ENCODE measurements at regions not wholly inside any gene's neighbourhood (a gene's known extent, or its start where the extent isn't known, plus 50 kb on each side); places are given as distances from the start of the nearest gene placed in this dataset.

DNA sequence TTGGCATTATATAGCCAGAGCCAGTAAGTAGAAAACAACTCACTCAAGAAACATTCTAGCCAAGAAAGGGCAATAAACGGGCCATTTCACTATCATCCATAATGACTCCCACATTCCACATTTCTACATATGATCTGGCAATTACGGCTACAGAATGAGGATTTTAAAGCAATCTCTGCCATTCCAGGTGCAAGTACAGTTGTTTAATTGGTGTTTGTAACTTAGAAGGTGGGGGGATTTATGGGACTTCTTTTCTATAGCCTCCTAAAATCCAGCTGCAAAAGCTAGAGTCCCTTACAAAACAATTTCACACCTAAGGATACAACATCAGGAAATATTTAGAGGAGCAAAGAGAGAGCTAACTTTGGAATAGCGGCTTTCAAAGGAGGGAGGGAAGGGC lies 295.4 kb upstream of the RORA start:
- no peaks in the 10 kb centered on the region for H4K20me1 ChIP-seq
- H3K27me3 ChIP-seq = no peaks in the 10 kb centered on the region
- H3K4me2 ChIP-seq = peak overlapping the region in 10 of 11 experiments; percentile 12 to 88 (median 75); a peak in 19 of 22 replicates
- H3K4me3 ChIP-seq = peak overlapping the region in 2 of 10 experiments; percentile 18 to 42; a peak in 3 of 20 replicates
- peak overlapping the region in 7 of 11 experiments; percentile 8 to 63 (median 52); a peak in 11 of 22 replicates for H3K27ac ChIP-seq
- H3K9me3 ChIP-seq (replicated peaks in 1 of 11) = no peaks in the 10 kb centered on the region
- peaks cover 30 to 92% (median 89%) of the 10 kb centered on the region in 10 experiments for H3K4me1 ChIP-seq
- no peaks in the 10 kb centered on the region for H3K36me3 ChIP-seq
- peak overlapping the region in 3 of 11 experiments; percentile 7 to 48 (median 10); a peak in 3 of 22 replicates for H3K9ac ChIP-seq
- TF ChIP-seq Cebpa-rat (IDR thresholded peaks at IDR 0.05) = no peak

DNA sequence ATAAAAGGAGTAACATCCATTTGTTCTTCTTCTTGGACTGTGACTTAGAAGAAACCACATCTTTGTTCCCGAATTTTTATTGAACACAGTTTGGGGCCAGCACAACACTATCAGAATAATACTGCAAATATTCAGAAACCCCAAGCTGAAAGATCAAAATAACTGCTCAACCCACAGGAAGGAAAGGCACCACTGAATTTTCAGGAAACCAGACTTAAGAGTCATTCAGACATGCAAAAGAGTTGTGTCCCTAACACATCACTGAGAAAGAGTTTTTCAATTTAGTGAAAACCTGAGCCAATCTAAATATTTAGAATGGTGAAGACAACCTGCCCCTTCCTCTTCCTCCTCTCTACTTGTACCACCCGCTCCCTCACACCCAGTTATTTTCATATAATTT lies 295.0 kb upstream of the RORA start:
- H3K9me3 ChIP-seq (replicated peaks in 1 of 11) = no peaks in the 10 kb centered on the region
- H3K9ac ChIP-seq = peak overlapping the region in 3 of 11 experiments; percentile 7 to 48 (median 10); a peak in 4 of 22 replicates
- peak overlapping the region in 2 of 10 experiments; percentile 18 to 42; a peak in 3 of 20 replicates for H3K4me3 ChIP-seq
- H3K27me3 ChIP-seq = no peaks in the 10 kb centered on the region
- no peaks in the 10 kb centered on the region for H4K20me1 ChIP-seq
- TF ChIP-seq Cebpa-rat (IDR thresholded peaks at IDR 0.05) = no peak
- peak overlapping the region in 7 of 11 experiments; percentile 8 to 63 (median 52); a peak in 10 of 22 replicates for H3K27ac ChIP-seq
- H3K4me2 ChIP-seq = peak overlapping the region in 10 of 11 experiments; percentile 12 to 88 (median 75); a peak in 20 of 22 replicates
- no peaks in the 10 kb centered on the region for H3K36me3 ChIP-seq
- H3K4me1 ChIP-seq = peaks cover 29 to 88% (median 85%) of the 10 kb centered on the region in 10 experiments

DNA sequence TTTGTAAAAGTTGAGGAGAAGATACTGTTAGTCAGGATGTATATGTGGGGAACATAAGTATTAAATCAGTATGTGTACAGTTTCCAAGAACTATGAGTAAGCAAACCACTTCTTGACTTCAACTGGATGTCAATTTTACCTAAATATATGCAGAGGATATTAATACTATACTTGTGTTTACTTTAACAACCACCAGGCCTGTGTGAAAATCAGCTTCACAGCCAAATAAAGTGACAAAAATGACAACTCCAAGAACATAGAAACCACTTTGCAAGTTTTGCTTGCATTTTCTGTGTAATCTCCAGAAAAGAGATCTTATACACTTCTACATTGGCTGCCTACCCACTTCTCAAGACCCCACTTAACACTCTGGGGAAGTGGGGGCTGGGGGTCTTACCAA lies 293.3 kb upstream of the RORA start:
- Histone ChIP-seq H3K9me3 (replicated peaks in 1 of 11) (no peaks in the 10 kb centered on the region), H3K4me3 (no peak overlapping the region), H3K36me3 (no peaks in the 10 kb centered on the region), H4K20me1 (no peaks in the 10 kb centered on the region), H3K4me2 (peak overlapping the region in 9 of 11 experiments; percentile 4 to 88 (median 77); a peak in 16 of 22 replicates), H3K9ac (no peak overlapping the region), H3K27me3 (no peaks in the 10 kb centered on the region), H3K27ac (peak overlapping the region in 4 of 11 experiments; percentile 1 to 63 (median 59); a peak in 5 of 22 replicates), H3K4me1 (peaks cover 12 to 71% (median 68%) of the 10 kb centered on the region in 10 experiments)
- no peak for TF ChIP-seq Cebpa-rat (IDR thresholded peaks at IDR 0.05)

DNA sequence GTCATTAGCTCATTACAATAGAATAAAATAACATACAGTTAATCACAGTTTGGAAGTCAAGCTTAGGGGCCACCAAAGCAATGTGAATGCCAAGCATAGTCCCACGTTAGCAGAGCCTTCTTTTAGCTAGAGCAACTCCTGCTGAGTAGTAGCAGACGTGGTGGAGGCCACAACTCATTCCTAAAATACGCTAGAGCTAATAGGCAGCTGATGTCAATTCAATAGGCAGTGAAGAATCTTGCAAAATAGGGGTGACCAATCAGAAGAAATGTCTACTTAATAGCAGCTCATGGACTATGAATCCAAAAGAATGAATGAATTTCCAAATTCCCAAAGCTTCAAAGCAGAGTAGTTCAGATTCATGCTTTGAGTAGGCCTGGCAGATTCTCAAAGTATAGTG lies 292.9 kb upstream of the RORA start:
- H4K20me1 ChIP-seq = no peaks in the 10 kb centered on the region
- no peak overlapping the region for H3K9ac ChIP-seq
- no peak overlapping the region for H3K4me3 ChIP-seq
- H3K4me2 ChIP-seq = peak overlapping the region in 9 of 11 experiments; percentile 4 to 88 (median 77); a peak in 16 of 22 replicates
- no peak for TF ChIP-seq Cebpa-rat (IDR thresholded peaks at IDR 0.05)
- H3K4me1 ChIP-seq = peaks cover 12 to 67% (median 64%) of the 10 kb centered on the region in 10 experiments
- peak overlapping the region in 1 of 11 experiments; percentile 60; a peak in 1 of 22 replicates for H3K27ac ChIP-seq
- no peaks in the 10 kb centered on the region for H3K36me3 ChIP-seq
- no peaks in the 10 kb centered on the region for H3K27me3 ChIP-seq
- H3K9me3 ChIP-seq (replicated peaks in 1 of 11) = 0 out of 22 replicates have a peak, but pooled peaks cover 0 to 2% (median 0%) of the 10 kb centered on the region in 11 experiments

DNA sequence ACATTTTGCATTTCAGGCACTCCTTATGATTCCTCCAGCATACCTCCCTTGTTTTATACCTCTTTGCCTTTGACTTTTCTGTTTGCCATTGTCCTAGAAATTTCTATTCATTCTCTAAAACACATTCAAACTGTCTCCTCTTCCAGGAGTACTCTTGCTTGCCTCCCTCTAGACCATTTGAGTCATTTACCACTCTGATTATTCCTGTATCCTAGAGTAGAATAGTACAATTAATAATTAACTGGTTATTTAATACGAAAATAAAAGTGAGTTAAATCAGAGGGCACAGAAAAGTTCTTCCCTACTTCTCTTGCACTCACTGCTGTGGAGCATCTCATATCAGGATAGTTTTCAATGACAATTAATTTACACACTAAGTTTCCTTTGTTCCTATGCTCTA lies 290.2 kb upstream of the RORA start:
- Histone ChIP-seq H3K4me1 (peaks cover 8 to 40% (median 37%) of the 10 kb centered on the region in 10 experiments), H3K27me3 (no peaks in the 10 kb centered on the region), H3K36me3 (no peaks in the 10 kb centered on the region), H3K9ac (no peak overlapping the region), H3K4me3 (no peak overlapping the region), H3K27ac (no peak overlapping the region), H3K9me3 (replicated peaks in 1 of 11) (peaks cover 0 to 13% (median 0%) of the 10 kb centered on the region in 11 experiments; a peak in 2 of 22 replicates), H4K20me1 (no peaks in the 10 kb centered on the region), H3K4me2 (no peak overlapping the region)
- TF ChIP-seq Cebpa-rat (IDR thresholded peaks at IDR 0.05) = no peak

DNA sequence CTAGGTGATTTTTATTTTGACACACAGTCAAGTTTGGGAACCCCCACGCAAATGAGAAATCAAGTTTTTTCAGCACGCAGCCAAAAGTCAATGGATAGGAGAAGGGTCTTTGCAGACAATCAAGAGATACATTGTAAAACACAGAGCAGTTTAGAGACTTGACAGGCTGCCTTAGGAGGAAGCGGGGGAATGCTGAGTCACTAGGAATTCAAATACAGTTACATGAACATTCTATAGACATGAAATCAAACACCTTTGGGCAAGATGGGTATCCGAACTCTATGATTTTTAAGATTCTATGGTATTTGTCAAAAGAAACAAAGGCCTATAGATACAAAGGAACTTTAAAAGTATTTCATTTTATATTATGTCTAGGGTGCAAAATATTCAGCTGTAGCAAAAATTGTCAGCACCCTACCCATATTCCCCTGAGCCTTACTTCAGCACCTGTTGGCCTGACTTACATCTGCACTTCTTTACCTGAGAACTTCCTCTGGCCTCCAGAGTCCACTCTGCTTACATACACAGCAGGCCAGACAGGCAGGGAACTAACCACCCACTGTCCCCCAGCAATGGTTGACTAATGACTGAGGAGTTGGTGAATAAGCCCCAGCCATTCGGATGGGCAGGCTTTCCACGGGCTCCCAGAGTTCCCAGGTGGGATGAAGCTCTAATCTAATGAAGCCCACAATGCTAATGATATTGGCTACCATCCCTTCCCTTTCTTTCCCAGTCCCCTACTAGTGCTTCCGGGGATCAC lies 289.3 kb upstream of the RORA start:
- no peak overlapping the region for H3K27ac ChIP-seq
- peaks cover 0 to 13% (median 0%) of the 10 kb centered on the region in 11 experiments; a peak in 4 of 22 replicates for H3K9me3 ChIP-seq (replicated peaks in 1 of 11)
- H3K4me1 ChIP-seq = peaks cover 0 to 32% (median 28%) of the 10 kb centered on the region in 10 experiments; a peak in 16 of 20 replicates
- H3K27me3 ChIP-seq = no peaks in the 10 kb centered on the region
- no peak for TF ChIP-seq Cebpa-rat (IDR thresholded peaks at IDR 0.05)
- H3K4me3 ChIP-seq = no peak overlapping the region
- no peak overlapping the region for H3K9ac ChIP-seq
- H3K4me2 ChIP-seq = no peak overlapping the region
- H3K36me3 ChIP-seq = no peaks in the 10 kb centered on the region
- no peaks in the 10 kb centered on the region for H4K20me1 ChIP-seq

DNA sequence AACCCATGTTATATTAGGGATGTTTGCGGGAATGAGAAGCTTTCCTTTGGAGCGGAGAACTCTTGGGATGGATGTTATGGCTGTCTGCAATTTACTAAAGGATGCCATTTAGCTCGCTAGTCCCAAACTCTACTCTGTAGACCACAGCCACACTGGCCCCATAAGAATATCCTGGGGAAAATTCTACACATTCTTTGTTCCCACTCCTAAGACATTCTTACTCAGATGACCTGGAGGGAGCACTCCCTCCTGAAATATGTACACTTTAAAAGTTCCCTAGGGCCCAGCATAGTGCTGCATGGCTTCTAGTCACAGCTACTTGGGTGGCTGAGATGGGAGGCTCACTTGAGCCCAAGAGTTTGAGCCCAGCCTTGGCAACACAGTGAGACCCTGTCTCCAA lies 288.7 kb upstream of the RORA start:
- H3K36me3 ChIP-seq = no peaks in the 10 kb centered on the region
- H4K20me1 ChIP-seq = no peaks in the 10 kb centered on the region
- peaks cover 0 to 29% (median 22%) of the 10 kb centered on the region in 10 experiments; a peak in 16 of 20 replicates for H3K4me1 ChIP-seq
- no peak overlapping the region for H3K9ac ChIP-seq
- TF ChIP-seq Cebpa-rat (IDR thresholded peaks at IDR 0.05) = no peak
- no peak overlapping the region for H3K27ac ChIP-seq
- H3K4me3 ChIP-seq = no peak overlapping the region
- no peak overlapping the region for H3K4me2 ChIP-seq
- peaks cover 0 to 18% (median 3%) of the 10 kb centered on the region in 11 experiments; a peak in 7 of 22 replicates for H3K9me3 ChIP-seq (replicated peaks in 1 of 11)
- H3K27me3 ChIP-seq = no peaks in the 10 kb centered on the region

DNA sequence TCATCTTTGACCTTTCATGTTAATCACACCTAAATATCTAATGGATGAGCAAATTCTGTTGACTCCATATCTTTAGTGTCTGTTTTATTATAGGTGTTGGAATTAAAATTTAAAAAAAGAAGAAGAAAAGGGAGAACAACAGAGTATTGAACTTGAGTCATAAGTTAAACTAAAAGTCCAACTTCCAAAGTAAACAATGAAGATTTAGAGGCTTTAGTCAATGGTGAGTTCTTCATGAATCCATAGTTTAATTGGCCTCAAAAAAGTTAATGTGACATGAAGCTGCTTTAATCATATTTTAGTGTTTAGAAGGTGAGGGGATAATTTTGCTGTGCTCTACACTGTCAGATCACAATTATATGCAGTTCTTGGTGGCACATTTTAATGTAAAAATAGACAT lies 288.2 kb upstream of the RORA start:
- no peak for TF ChIP-seq Cebpa-rat (IDR thresholded peaks at IDR 0.05)
- H3K36me3 ChIP-seq = no peaks in the 10 kb centered on the region
- no peak overlapping the region for H3K4me3 ChIP-seq
- no peak overlapping the region for H3K4me2 ChIP-seq
- no peaks in the 10 kb centered on the region for H3K27me3 ChIP-seq
- H3K4me1 ChIP-seq = peaks cover 0 to 25% (median 17%) of the 10 kb centered on the region in 10 experiments; a peak in 16 of 20 replicates
- no peaks in the 10 kb centered on the region for H4K20me1 ChIP-seq
- H3K27ac ChIP-seq = no peak overlapping the region
- H3K9me3 ChIP-seq (replicated peaks in 1 of 11) = peaks cover 0 to 18% (median 7%) of the 10 kb centered on the region in 11 experiments; a peak in 8 of 22 replicates
- H3K9ac ChIP-seq = no peak overlapping the region

DNA sequence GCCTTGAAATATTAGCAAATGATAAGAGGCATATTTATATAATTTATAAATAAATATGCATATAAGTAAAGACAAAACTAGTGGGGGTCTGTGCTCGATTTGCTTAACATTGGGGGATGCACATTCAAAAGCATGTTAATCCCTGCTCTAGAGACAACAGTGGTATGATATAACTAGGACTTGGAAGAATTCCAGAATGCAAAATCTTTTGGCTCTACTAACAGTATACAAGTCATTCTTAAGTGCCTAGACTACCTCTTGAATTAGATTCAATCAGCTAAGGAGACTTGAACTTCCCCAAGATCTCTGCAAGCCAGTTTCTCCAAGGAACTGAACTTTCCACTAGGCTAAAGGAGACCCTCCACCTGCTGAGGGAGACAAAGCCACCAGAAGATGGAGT lies 282.7 kb upstream of the RORA start:
- TF ChIP-seq Cebpa-rat (IDR thresholded peaks at IDR 0.05) = no peak
- Histone ChIP-seq H3K27ac (no peak overlapping the region), H3K4me3 (no peak overlapping the region), H4K20me1 (no peaks in the 10 kb centered on the region), H3K9me3 (replicated peaks in 1 of 11) (peaks cover 0 to 18% (median 10%) of the 10 kb centered on the region in 11 experiments; a peak in 8 of 22 replicates), H3K27me3 (no peaks in the 10 kb centered on the region), H3K4me2 (no peak overlapping the region), H3K9ac (no peak overlapping the region), H3K4me1 (peaks cover 0 to 22% (median 13%) of the 10 kb centered on the region in 10 experiments; a peak in 15 of 20 replicates), H3K36me3 (no peaks in the 10 kb centered on the region)
